ENCODE measurements at regions not wholly inside any gene's neighbourhood (a gene's known extent, or its start where the extent isn't known, plus 50 kb on each side); places are given as distances from the start of the nearest gene placed in this dataset.

DNA sequence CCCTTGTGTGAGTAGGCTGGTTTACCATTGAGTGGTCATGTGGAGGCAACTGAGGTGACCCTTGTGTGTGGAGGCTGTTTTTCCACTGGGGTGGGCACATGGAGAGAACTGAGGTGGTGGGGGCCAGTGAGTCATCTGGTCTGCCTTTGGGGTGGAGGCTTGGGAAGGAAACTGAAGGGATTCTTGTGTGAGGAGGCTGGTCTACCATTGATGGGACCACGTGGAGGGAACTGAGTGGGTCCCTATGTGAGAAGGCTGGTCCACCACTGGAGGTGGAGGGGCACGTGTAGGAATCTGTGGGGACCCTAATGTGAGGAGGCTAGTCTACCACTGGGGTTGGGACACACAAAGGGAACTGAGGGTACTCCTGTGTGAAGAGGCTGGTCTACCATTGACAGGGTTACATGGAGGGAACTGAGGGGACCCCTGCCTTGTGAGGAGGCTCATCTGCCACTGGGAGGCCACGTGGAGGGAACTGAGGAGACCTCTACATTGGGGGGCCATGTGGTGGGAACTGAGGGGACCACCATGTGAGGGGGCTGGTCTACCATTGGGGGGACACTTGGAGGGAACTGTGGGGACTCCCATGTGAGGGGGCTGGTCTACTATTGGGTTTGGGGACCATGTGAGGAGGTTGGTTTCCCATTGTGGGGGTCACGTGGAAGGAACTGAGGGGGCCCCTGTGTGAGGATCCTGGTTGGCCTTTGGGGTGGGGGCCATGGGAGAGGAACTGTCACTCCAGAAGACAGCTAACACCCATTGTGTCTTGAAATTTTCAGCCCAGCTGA lies 164.5 kb downstream of the WNT7A start:
- H3K9me3 ChIP-seq (ENCODE audit: insufficient read depth, low read length): 0 out of 2 replicates have a peak, but pooled peaks cover 8% of the 10 kb centered on the region
- no peak overlapping the region for H3K4me3 ChIP-seq (ENCODE audit: insufficient read length, low read depth)
- TF ChIP-seq YY1 (IDR thresholded peaks at IDR 0.05; ENCODE audit: insufficient read depth, insufficient read length) (no peak), SUZ12 (IDR thresholded peaks at IDR 0.05; ENCODE audit: extremely low read depth, insufficient read depth, insufficient read length) (no peak)
- H3K9ac ChIP-seq (ENCODE audit: insufficient read length, low read depth): no peak overlapping the region
- peaks cover 13% of the 10 kb centered on the region for H3K27me3 ChIP-seq (ENCODE audit: insufficient read depth, insufficient read length)
- DNase-seq (ENCODE audit: low read depth, low spot score): no peak
- H3K4me1 ChIP-seq (ENCODE audit: insufficient read depth, insufficient read length): no peaks in the 10 kb centered on the region
- H3K36me3 ChIP-seq (ENCODE audit: insufficient read depth, insufficient read length, low read length): no peaks in the 10 kb centered on the region

GRCh38 chr3:13714251-13714916 lies 165.5 kb downstream of the FBLN2 start:
- Histone ChIP-seq H3K36me3 (ENCODE audit: insufficient read depth, insufficient read length, low read length) (no peaks in the 10 kb centered on the region), H3K9ac (ENCODE audit: insufficient read length, low read depth) (no peak overlapping the region), H3K4me1 (ENCODE audit: insufficient read depth, insufficient read length) (no peaks in the 10 kb centered on the region), H3K27me3 (ENCODE audit: insufficient read depth, insufficient read length) (peaks cover 20% of the 10 kb centered on the region), H3K4me3 (ENCODE audit: insufficient read length, low read depth) (no peak overlapping the region), H3K9me3 (ENCODE audit: insufficient read depth, low read length) (0 out of 2 replicates have a peak, but pooled peaks cover 8% of the 10 kb centered on the region)
- no peak for TF ChIP-seq YY1 (IDR thresholded peaks at IDR 0.05; ENCODE audit: insufficient read depth, insufficient read length)
- no peak for TF ChIP-seq ZNF274 (IDR thresholded peaks at IDR 0.05; ENCODE audit: low read depth, low read length)
- no peak for TF ChIP-seq SUZ12 (IDR thresholded peaks at IDR 0.05; ENCODE audit: extremely low read depth, insufficient read depth, insufficient read length)
- DNase-seq (ENCODE audit: low read depth, low spot score): no peak

GRCh38 chr3:13713396-13713795 lies 164.5 kb downstream of the FBLN2 start:
- no peak overlapping the region for H3K9ac ChIP-seq (ENCODE audit: insufficient read length, low read depth)
- DNase-seq (ENCODE audit: low read depth, low spot score): no peak
- TF ChIP-seq YY1 (IDR thresholded peaks at IDR 0.05; ENCODE audit: insufficient read depth, insufficient read length): no peak
- TF ChIP-seq SUZ12 (IDR thresholded peaks at IDR 0.05; ENCODE audit: extremely low read depth, insufficient read depth, insufficient read length): no peak
- TF ChIP-seq ZNF274 (IDR thresholded peaks at IDR 0.05; ENCODE audit: low read depth, low read length): no peak
- no peak overlapping the region for H3K4me3 ChIP-seq (ENCODE audit: insufficient read length, low read depth)
- no peaks in the 10 kb centered on the region for H3K4me1 ChIP-seq (ENCODE audit: insufficient read depth, insufficient read length)
- peaks cover 12% of the 10 kb centered on the region; the same call in 1 of the 2 replicates for H3K9me3 ChIP-seq (ENCODE audit: insufficient read depth, low read length)
- peaks cover 29% of the 10 kb centered on the region for H3K27me3 ChIP-seq (ENCODE audit: insufficient read depth, insufficient read length)
- H3K36me3 ChIP-seq (ENCODE audit: insufficient read depth, insufficient read length, low read length): no peaks in the 10 kb centered on the region

GRCh38 chr3:13712682-13713180 lies 163.8 kb downstream of the FBLN2 start:
- Histone ChIP-seq H3K36me3 (ENCODE audit: insufficient read depth, insufficient read length, low read length) (no peaks in the 10 kb centered on the region), H3K27me3 (ENCODE audit: insufficient read depth, insufficient read length) (peaks cover 35% of the 10 kb centered on the region), H3K4me3 (ENCODE audit: insufficient read length, low read depth) (no peak overlapping the region), H3K9ac (ENCODE audit: insufficient read length, low read depth) (no peak overlapping the region), H3K9me3 (ENCODE audit: insufficient read depth, low read length) (peaks cover 19% of the 10 kb centered on the region; the same call in 1 of the 2 replicates), H3K4me1 (ENCODE audit: insufficient read depth, insufficient read length) (no peaks in the 10 kb centered on the region)
- DNase-seq (ENCODE audit: low read depth, low spot score): no peak
- TF ChIP-seq SUZ12 (IDR thresholded peaks at IDR 0.05; ENCODE audit: extremely low read depth, insufficient read depth, insufficient read length) (no peak), ZNF274 (IDR thresholded peaks at IDR 0.05; ENCODE audit: low read depth, low read length) (no peak), YY1 (IDR thresholded peaks at IDR 0.05; ENCODE audit: insufficient read depth, insufficient read length) (no peak)

- Histone ChIP-seq H3K9me3 (ENCODE audit: insufficient read depth, low read length) (peaks cover 19% of the 10 kb centered on the region; the same call in 1 of the 2 replicates), H3K4me1 (ENCODE audit: insufficient read depth, insufficient read length) (no peaks in the 10 kb centered on the region), H3K27me3 (ENCODE audit: insufficient read depth, insufficient read length) (peaks cover 37% of the 10 kb centered on the region), H3K9ac (ENCODE audit: insufficient read length, low read depth) (no peak overlapping the region), H3K36me3 (ENCODE audit: insufficient read depth, insufficient read length, low read length) (no peaks in the 10 kb centered on the region), H3K4me3 (ENCODE audit: insufficient read length, low read depth) (no peak overlapping the region)
- TF ChIP-seq SUZ12 (IDR thresholded peaks at IDR 0.05; ENCODE audit: extremely low read depth, insufficient read depth, insufficient read length): no peak
- TF ChIP-seq YY1 (IDR thresholded peaks at IDR 0.05; ENCODE audit: insufficient read depth, insufficient read length): no peak
- TF ChIP-seq ZNF274 (IDR thresholded peaks at IDR 0.05; ENCODE audit: low read depth, low read length): no peak
- DNase-seq (ENCODE audit: low read depth, low spot score): no peak
Measured at GRCh38 chr3:13711911-13712650, 163.2 kb downstream of the FBLN2 start.

- H3K9me3 ChIP-seq (ENCODE audit: insufficient read depth, low read length): peaks cover 23% of the 10 kb centered on the region; the same call in 1 of the 2 replicates
- H3K27me3 ChIP-seq (ENCODE audit: insufficient read depth, insufficient read length): peaks cover 37% of the 10 kb centered on the region
- no peak overlapping the region for H3K4me3 ChIP-seq (ENCODE audit: insufficient read length, low read depth)
- TF ChIP-seq YY1 (IDR thresholded peaks at IDR 0.05; ENCODE audit: insufficient read depth, insufficient read length) (no peak), ZNF274 (IDR thresholded peaks at IDR 0.05; ENCODE audit: low read depth, low read length) (no peak), SUZ12 (IDR thresholded peaks at IDR 0.05; ENCODE audit: extremely low read depth, insufficient read depth, insufficient read length) (no peak)
- H3K4me1 ChIP-seq (ENCODE audit: insufficient read depth, insufficient read length): no peaks in the 10 kb centered on the region
- H3K36me3 ChIP-seq (ENCODE audit: insufficient read depth, insufficient read length, low read length): no peaks in the 10 kb centered on the region
- H3K9ac ChIP-seq (ENCODE audit: insufficient read length, low read depth): no peak overlapping the region
- no peak for DNase-seq (ENCODE audit: low read depth, low spot score)
Measured at GRCh38 chr3:13710251-13710650, 161.3 kb downstream of the FBLN2 start.
